B cell (primary cell): ENCODE measurements at regions not wholly inside any gene's neighbourhood (a gene's known extent, or its start where the extent isn't known, plus 50 kb on each side); places are given as distances from the start of the nearest gene placed in this dataset.

Experiments
- CTCF ChIP-seq: fragments of 200-600 bp; IDR thresholded peaks from one replicate; pipeline ENCODE4 v1.8.0; 2022; ENCODE audit warnings: antibody characterized with exemption, mild to moderate bottlenecking
- EZH2 ChIP-seq: IDR thresholded peaks from 2 replicates; pipeline ENCODE4 v1.6.1; 2012; ENCODE audit warnings: borderline replicate concordance, low read depth, mild to moderate bottlenecking, moderate library complexity, low read length; ENCODE audit not compliant: insufficient read depth, poor library complexity, severe bottlenecking

- TF ChIP-seq CTCF = no peak
- TF ChIP-seq EZH2 = no peak
Measured at GRCh38 chr10:31635009-31635408, 293.6 kb downstream of the ARHGAP12 start.
